HG03432 (cell line): ENCODE measurements at regions not wholly inside any gene's neighbourhood (a gene's known extent, or its start where the extent isn't known, plus 50 kb on each side); places are given as distances from the start of the nearest gene placed in this dataset.
"Not testable (repeated sequence)": the region's sequence is repeated elsewhere in the genome, so short reads cannot be mapped to it uniquely, and the experiment has no call there.

Experiments used
- ATAC-seq: cut with Tn5 transposase; IDR thresholded peaks from one replicate; pipeline ENCODE4 v1.9.1; 2021; ENCODE audit warnings: mild to moderate bottlenecking, moderate library complexity; ENCODE audit not compliant: unreplicated experiment

- ATAC-seq = no peak
These were observed 193.8 kb upstream of the MMADHC start for GRCh38 chr2:149781263-149781808.

- no peak for ATAC-seq
These were observed 185.4 kb upstream of the MMADHC start for GRCh38 chr2:149773006-149773405.

DNA sequence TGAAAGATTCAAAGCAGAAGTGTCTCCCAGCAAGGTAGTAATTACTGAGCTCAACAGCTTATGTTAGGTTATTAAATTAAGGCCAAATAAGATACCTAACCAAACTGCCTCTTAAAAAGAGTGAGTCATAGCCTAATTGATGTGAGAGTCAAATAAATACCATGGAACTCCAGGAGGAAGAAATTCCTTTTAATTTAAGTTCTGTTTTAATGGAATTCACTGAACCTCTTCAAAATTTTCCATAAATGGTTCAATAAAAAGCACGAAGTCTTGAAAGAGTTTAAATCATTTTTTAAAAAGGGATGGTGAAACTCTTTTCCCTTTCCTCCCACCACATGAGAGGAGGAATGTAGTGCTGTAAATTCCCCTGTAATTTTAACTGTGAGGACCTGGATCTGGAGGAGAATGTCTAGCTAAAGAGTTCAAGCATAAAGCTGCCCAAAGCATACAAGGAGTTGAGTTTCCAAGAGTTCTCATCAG lies 180.8 kb upstream of the MMADHC start:
- no peak for ATAC-seq

- ATAC-seq = no peak
These were observed 180.0 kb upstream of the MMADHC start for GRCh38 chr2:149767516-149767974.

DNA sequence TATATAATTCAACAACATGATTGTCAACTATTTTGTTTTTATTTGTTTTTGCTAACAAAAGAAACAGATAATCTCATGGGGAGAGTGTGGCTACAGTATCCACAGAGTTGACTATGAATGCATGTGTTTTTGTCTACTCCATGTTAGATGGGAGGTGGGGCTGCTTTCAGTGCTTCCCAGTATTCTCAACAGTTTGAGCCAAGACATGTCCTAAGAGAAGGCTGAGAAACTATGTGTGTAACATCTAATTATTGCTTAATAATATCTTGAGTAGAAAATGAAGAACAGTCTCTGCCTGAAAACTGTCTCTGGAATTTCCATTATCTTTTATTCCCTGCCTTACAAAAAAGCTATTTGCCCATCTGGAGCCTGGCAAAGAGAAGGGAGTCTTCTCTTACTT lies 178.8 kb upstream of the MMADHC start:
- no peak for ATAC-seq

DNA sequence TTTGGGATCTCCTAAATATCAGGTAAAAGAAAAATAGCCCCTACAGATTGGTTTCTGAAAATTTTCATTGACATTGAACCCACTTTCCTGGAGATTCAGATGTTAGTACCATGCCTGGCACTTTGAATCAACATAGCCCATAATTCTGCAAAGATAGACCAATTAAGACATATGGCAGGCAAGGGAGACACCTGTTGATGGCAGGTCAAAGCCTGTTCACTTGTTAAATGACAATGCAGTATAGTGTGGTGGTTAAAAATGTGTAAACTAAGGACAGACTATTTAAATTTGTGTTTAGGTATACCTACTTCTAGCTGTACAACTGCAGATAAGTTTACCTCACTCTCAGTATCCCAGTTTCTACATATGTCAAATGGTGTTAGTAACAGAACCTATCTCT lies 178.1 kb upstream of the MMADHC start:
- ATAC-seq = no peak

DNA sequence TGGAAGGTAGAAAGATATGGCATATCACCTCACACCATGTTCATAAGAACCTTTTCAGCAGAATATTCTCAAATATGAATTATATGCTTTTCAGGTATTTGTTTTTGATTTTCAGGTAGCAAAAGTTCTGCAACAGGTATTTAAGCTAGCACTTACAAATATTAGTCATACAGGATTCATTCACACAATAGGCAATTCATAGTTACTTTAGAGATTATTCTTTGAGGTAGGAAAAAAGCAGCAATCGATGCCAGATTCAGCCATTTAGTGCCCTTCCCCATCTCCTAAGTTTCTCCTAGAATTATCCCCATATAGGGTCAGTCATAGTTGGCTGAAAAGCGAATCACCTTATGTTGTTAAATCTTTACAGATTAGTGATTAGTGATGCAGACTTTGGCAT lies 177.4 kb upstream of the MMADHC start:
- no peak for ATAC-seq

DNA sequence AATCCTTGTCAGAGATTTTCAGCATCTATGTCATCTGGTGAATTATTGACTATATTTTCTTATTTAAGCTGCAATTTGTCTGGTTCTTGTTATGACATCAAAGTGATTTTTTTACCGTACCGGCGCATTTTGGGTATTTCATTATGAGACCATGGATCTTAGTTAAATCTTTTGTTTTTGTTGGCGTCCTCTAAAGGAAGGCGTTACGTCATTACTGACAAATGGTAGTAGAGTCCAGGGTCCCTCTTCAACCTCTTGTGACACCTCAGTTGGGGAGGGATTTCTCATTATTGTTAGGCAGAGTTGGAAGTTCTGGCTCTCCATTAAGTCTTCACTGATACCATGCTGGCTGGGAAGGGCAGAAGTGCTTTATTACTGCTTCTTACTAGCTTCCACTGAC lies 175.8 kb upstream of the MMADHC start:
- no peak for ATAC-seq

GRCh38 chr2:149761611-149762010 lies 174.0 kb upstream of the MMADHC start:
- ATAC-seq = no peak

- not testable (repeated sequence) for ATAC-seq
These were observed 171.8 kb upstream of the MMADHC start for GRCh38 chr2:149759382-149759781.

DNA sequence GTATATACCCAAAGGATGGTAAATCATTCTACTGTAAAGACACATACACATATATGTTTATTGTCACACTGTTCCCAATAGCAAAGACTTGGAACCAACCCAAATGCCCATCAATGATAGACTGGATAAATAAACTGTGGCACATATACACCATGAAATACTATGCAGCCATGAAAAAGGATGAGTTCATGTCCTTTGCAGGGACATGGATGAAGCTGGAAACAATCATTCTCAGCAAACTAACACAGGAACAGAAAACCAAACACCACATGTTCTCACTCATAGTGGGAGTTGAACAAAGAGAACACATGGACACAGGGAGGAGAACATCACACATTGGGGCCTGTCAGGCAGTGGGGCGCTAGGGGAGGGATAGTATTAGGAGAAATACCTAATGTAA lies 167.1 kb upstream of the MMADHC start:
- ATAC-seq = not testable (repeated sequence)

DNA sequence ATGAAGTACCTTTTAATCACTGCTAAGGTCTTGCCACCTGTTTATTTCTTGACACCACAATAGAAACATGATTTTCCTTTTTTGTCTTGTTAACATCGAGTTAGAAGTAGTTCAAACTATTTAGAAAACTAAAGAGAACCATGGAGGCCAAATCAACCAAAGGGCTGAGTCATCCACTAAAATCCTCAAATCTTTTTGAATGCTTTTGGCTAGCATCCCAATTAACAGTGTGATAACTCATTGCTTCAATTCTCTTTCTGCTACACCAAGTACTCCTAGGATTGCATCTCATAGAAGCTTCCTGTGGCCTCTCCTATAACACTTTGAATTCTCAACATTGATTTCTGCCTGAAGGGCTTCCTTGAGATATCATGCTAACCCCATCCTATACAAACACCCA lies 159.9 kb upstream of the MMADHC start:
- no peak for ATAC-seq

DNA sequence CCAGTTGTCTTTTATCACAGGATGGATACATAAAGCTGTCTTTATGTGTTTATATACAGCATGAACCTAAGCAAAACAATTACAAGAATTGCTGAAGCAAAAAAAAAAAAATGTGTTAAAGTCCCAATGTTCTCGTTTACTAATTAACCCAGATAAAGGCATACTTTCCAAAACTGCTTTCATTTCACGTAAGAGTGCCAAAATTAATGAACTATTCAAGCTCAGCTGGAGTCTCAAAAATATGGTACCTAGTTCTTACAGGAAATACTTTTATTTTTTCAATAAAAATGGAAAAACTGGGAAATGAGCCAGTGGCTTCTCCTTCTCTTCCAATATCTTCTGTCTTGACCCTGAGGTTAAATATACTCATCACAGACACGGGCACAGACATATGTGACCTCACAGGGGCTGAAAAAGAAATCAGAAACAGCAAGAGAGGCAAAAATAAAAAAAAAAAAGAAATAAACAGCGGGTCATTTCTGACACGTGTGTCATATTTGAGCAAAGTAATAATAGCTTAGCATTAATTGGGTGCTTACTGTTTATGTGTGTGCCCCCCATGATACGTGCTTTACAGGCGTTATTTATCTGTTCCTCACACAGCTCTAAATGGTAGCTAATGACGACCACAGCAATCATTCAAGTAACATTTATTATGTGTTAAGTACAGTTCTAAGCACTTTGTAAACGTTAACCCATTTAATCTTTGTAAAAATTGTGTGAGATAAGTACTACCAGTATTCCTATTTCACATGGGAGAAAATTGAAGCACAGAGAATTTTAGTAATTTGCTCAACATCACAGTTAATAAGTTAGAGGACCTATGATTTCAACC lies 158.0 kb upstream of the MMADHC start:
- no peak for ATAC-seq

DNA sequence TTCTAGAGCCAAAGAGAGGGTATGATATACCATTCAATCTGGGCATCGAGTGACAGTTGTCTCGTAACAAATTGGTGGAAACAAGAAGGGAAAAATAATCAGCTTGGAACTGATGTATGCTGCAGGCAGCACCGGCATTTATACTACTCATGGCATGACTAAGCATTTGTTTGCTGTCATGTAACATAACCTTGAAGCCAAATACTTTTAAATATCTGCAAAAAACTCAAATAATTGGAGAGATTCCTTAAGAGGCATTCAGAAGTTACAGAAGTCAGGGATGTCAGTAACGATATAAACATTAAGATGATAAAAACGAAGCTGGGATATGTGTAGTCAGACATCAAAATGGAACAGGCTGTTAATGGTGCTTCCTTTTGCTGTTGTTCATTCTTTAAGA lies 157.3 kb upstream of the MMADHC start:
- ATAC-seq = no peak

- no peak for ATAC-seq
These were observed 156.4 kb upstream of the MMADHC start for GRCh38 chr2:149743842-149744448.

GRCh38 chr2:149741646-149742045 lies 154.1 kb upstream of the MMADHC start:
- ATAC-seq = no peak

DNA sequence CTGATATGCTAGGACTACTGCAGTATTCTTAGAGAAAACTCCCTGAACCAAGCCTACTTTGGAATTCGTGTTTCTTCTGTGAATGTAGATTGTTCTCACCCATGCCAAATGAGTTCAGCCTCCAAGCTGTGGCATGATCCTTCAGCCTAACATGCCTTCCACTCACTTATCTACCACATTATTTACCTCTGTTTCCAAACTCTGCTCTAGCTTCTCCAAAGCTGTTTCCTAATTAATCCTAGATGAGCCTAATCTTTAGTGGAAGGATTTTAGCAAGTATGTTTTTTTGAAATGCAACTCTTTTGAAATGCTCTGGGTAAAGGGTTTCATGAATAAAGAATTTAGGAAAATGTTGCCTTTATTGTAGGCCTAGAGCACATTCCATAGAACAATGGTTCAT lies 152.9 kb upstream of the MMADHC start:
- ATAC-seq = no peak

- no peak for ATAC-seq
These were observed 152.3 kb upstream of the MMADHC start for GRCh38 chr2:149739883-149740265.

- ATAC-seq = no peak
These were observed 151.8 kb upstream of the MMADHC start for GRCh38 chr2:149739171-149739882.

DNA sequence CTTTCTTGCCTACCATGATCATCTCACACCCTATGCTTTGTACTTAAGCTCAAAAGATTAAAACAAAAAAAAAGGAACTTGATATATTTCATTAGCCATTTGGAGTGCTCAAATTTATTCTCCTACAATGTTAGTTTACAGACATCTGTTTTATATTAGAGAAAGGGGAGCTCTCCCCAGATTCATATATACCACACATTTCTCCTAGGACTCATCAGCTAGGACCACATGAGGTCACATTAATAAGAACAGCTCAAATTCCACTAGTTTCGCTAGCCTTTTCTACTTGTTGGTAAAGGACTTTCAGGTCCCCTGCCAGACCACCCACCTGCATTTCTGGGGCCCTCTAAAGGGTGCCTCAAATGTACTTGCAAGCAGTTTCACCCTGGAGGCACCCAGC lies 151.2 kb upstream of the MMADHC start:
- ATAC-seq = no peak

DNA sequence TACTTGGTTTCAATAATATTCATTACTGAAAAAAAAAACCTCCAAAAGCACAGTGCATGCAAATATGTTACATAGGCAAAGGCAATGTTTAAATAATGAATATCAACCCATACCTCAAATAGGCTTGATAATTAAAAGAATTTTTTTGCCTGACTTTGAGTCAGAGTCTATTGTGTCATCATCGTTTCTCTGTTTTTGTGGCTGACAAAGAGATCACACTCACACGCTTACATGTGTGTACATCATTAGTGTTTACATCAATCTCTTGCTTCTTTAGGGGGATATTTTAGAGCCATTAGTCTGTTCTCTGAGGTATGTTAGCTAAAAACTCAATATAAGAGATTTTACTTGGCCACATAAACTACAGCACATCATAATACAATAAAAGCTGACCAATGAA lies 150.3 kb upstream of the MMADHC start:
- ATAC-seq = no peak
